HFFc6 (cell line): ENCODE measurements at regions not wholly inside any gene's neighbourhood (a gene's known extent, or its start where the extent isn't known, plus 50 kb on each side); places are given as distances from the start of the nearest gene placed in this dataset.
"Not testable (repeated sequence)": the region's sequence is repeated elsewhere in the genome, so short reads cannot be mapped to it uniquely, and the experiment has no call there.

ENCODE experiments used
- DNase-seq: peaks from one replicate; pipeline ENCODE4 v3.0.0-alpha.2; 2018
- H3K27ac Mint-ChIP-seq: 2 replicates; pipeline ENCODE4 v1.8.0; 2020; ENCODE audit warnings: mild to moderate bottlenecking, mixed read lengths
- H3K27me3 Mint-ChIP-seq: 2 replicates; pipeline ENCODE4 v1.8.0; 2021; ENCODE audit warnings: mild to moderate bottlenecking, moderate library complexity, mixed read lengths; ENCODE audit not compliant: insufficient read depth
- H3K36me3 Mint-ChIP-seq: 2 replicates; pipeline ENCODE4 v1.8.0; 2021; ENCODE audit warnings: low read depth, mixed read lengths
- H3K4me1 Mint-ChIP-seq: 2 replicates; pipeline ENCODE4 v1.8.0; 2020; ENCODE audit warnings: low read depth, mixed read lengths
- H3K4me3 Mint-ChIP-seq: 2 replicates; pipeline ENCODE4 v1.8.0; 2020; ENCODE audit warnings: mild to moderate bottlenecking, moderate library complexity, mixed read lengths
- H3K9me3 Mint-ChIP-seq: 2 replicates; pipeline ENCODE4 v1.8.0; 2020; ENCODE audit warnings: mild to moderate bottlenecking, mixed read lengths
- TF ChIP-seq, protein P1 (sequence below): fragments of 200-600 bp; sonication (generic); IDR thresholded peaks from 2 replicates; pipeline ENCODE4 v1.5.0; 2021; ENCODE audit warnings: antibody characterized with exemption, mild to moderate bottlenecking

- H3K9me3 Mint-ChIP-seq = no peaks in the 10 kb centered on the region
Observed at GRCh38 chr4:87716371-87717265, 66.5 kb downstream of the DMP1 start.

GRCh38 chr4:87717276-87718031, 67.4 kb downstream of the DMP1 start:
- DNase-seq = no peak
- TF ChIP-seq, protein P1, sequence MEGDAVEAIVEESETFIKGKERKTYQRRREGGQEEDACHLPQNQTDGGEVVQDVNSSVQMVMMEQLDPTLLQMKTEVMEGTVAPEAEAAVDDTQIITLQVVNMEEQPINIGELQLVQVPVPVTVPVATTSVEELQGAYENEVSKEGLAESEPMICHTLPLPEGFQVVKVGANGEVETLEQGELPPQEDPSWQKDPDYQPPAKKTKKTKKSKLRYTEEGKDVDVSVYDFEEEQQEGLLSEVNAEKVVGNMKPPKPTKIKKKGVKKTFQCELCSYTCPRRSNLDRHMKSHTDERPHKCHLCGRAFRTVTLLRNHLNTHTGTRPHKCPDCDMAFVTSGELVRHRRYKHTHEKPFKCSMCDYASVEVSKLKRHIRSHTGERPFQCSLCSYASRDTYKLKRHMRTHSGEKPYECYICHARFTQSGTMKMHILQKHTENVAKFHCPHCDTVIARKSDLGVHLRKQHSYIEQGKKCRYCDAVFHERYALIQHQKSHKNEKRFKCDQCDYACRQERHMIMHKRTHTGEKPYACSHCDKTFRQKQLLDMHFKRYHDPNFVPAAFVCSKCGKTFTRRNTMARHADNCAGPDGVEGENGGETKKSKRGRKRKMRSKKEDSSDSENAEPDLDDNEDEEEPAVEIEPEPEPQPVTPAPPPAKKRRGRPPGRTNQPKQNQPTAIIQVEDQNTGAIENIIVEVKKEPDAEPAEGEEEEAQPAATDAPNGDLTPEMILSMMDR = no peak
- no peak overlapping the region for H3K27ac Mint-ChIP-seq

More at GRCh38 chr4:87716371-87717265, 66.5 kb downstream of the DMP1 start:
- H3K27me3 Mint-ChIP-seq = no peaks in the 10 kb centered on the region
- peaks cover 10% of the 10 kb centered on the region for H3K4me1 Mint-ChIP-seq
- DNase-seq = no peak
- TF ChIP-seq, protein P1 = no peak
- H3K27ac Mint-ChIP-seq = no peak overlapping the region
- no peaks in the 10 kb centered on the region for H3K36me3 Mint-ChIP-seq
- H3K4me3 Mint-ChIP-seq = no peak overlapping the region

DNA sequence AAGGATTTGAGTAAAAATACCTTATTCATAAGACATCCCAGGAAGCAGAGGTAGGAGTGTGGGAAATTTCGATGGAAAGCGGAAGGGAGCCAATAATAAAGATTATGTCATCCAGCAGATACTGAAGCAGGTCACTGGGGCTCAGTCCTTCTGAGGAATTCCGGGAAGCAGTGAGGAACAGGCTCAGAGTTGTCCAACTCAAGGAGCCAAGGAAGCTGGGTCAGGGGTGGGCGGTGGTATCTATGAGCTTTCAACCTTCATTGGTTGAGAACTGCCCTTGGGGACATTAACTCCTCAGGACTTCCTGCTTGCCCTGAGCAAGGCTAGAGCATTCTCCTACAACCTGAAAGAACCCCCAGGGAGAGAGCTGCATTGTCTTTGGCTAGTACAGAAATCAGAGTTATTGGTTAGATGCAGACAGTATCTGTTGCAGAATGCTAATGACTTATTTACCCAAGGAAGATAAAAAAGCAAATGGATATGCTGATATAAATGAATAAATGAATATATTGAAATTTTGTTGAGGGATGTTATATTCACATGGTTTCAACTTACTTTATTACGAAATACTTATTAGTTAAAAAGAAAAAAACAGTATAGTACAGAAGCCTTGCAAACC, 68.2 kb downstream of the DMP1 start:
- no peak overlapping the region for H3K27ac Mint-ChIP-seq
- H3K27me3 Mint-ChIP-seq = peaks cover 4% of the 10 kb centered on the region
- H3K36me3 Mint-ChIP-seq = no peaks in the 10 kb centered on the region
- TF ChIP-seq, protein P1 = no peak
- no peak for DNase-seq
- no peaks in the 10 kb centered on the region for H3K9me3 Mint-ChIP-seq
- H3K4me3 Mint-ChIP-seq = no peak overlapping the region
- H3K4me1 Mint-ChIP-seq = peaks cover 10% of the 10 kb centered on the region

More at GRCh38 chr4:87717276-87718031, 67.4 kb downstream of the DMP1 start:
- Mint-ChIP-seq H3K4me3 (no peak overlapping the region), H3K9me3 (no peaks in the 10 kb centered on the region), H3K27me3 (peaks cover 2% of the 10 kb centered on the region), H3K4me1 (peaks cover 10% of the 10 kb centered on the region), H3K36me3 (no peaks in the 10 kb centered on the region)

DNA sequence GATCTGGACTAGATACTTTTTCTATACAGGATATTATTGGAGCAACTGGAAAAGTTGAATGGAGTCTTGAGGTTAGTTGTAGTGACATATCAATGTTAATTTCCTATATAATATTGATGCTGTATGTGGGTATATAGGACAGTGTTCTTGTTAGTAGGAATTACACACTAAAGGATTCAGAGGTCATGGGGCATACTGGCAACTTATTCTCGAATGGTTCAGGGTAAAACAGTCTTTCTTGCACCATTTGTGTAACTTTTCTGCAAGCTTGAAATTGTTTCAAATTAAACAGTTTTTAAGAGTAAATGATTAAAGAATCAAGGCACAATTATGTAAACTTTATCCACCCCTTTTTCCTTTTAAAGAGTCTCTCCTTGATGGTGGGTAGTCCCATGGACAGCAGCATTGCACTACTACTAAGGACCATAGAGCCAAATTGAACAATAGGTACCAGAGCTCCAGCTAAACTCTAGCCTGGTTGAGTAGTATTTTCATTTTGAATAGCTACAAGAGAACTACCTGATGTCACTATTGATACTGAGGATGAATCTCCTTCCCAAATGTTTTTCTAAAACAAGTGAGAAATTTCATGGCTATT, 70.1 kb downstream of the DMP1 start:
- H3K4me3 Mint-ChIP-seq = no peak overlapping the region
- TF ChIP-seq, protein P1 = no peak
- peaks cover 8% of the 10 kb centered on the region for H3K9me3 Mint-ChIP-seq
- H3K27me3 Mint-ChIP-seq = peaks cover 6% of the 10 kb centered on the region
- H3K27ac Mint-ChIP-seq = no peak overlapping the region
- peaks cover 7% of the 10 kb centered on the region for H3K36me3 Mint-ChIP-seq
- peaks cover 10% of the 10 kb centered on the region for H3K4me1 Mint-ChIP-seq
- DNase-seq = no peak

DNA sequence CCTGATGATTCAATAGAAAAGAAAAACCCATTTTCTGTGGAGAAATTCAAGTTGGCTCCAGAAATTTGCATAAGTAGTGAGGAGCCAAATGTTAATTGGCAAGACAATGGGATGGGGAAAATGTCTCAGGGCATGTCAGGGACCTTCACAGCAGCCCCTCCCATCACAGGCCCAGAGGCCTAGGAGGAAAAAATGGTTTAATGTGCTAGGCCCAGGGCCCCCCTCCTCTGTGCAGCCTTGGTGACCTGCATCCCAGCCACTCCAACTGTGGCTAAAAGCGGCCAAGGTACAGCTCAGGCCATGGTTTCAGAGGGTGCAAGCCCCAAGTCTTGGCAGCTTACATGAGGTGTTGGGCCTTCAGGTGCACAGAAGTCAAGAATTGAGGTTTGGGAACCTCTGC, 74.1 kb upstream of the IBSP start:
- not testable (repeated sequence) for H3K27ac Mint-ChIP-seq, DNase-seq, H3K27me3 Mint-ChIP-seq, H3K4me3 Mint-ChIP-seq, H3K36me3 Mint-ChIP-seq, H3K4me1 Mint-ChIP-seq
- peaks cover 22% of the 10 kb centered on the region for H3K9me3 Mint-ChIP-seq
